ENCODE measurements at regions not wholly inside any gene's neighbourhood (a gene's known extent, or its start where the extent isn't known, plus 50 kb on each side); places are given as distances from the start of the nearest gene placed in this dataset.
"Not testable (repeated sequence)": the region's sequence is repeated elsewhere in the genome, so short reads cannot be mapped to it uniquely, and the experiment has no call there.

DNA sequence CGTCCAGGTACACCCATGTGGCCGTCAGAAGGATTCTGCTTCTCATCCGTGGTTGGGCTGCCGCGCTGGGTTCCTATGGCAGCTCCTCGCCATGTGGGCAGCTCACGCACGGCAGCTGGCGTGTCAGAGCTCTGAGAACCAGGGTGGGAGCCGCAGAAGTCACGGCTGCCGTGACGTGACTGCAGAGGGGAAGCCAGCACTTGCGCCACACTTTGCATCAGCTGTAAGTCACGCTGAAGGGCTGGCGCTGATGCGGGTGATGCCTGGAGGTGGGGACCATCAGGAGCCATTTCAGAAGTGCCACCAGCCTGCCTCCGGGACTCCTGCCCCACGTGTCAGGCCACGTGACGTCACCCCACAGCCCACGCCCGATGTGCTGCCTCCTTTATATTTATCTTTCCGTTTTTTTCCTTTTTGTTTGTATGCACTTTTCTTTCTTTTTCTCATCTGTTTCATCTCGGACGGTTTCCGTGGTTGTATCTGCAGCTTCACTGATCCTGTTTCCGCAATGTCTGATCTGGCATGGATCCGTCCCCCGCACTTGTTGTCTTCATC is 133.2 kb downstream of the IGLL1 start:
- no peaks in the 10 kb centered on the region for H3K27me3 Mint-ChIP-seq (ENCODE audit: low read depth in 3 of 3)
- H3K27ac ChIP-seq (ENCODE audit: low read depth in 1 of 2, low read length in 2 of 2) = no peak overlapping the region
- no peak for DNase-seq
- H3K36me3 ChIP-seq (replicated peaks in 1 of 2; ENCODE audit: control insufficient read depth in 1 of 2, insufficient read depth in 2 of 2, low read length in 2 of 2) = no peaks in the 10 kb centered on the region
- peaks cover 17 to 34% (median 29%) of the 10 kb centered on the region in 7 donors for H3K9me3 Mint-ChIP-seq
- H3K27me3 ChIP-seq (ENCODE audit: control insufficient read depth in 2 of 2, insufficient read depth in 2 of 2, low read length in 2 of 2) = no peaks in the 10 kb centered on the region
- no peaks in the 10 kb centered on the region for H4K20me1 ChIP-seq (ENCODE audit: insufficient read depth, low read length)
- H3K27ac Mint-ChIP-seq = no peak overlapping the region
- no peak overlapping the region for H2AFZ ChIP-seq (ENCODE audit: insufficient read depth, low read depth, low read length, poor library complexity, severe bottlenecking)
- TF ChIP-seq, protein P1, sequence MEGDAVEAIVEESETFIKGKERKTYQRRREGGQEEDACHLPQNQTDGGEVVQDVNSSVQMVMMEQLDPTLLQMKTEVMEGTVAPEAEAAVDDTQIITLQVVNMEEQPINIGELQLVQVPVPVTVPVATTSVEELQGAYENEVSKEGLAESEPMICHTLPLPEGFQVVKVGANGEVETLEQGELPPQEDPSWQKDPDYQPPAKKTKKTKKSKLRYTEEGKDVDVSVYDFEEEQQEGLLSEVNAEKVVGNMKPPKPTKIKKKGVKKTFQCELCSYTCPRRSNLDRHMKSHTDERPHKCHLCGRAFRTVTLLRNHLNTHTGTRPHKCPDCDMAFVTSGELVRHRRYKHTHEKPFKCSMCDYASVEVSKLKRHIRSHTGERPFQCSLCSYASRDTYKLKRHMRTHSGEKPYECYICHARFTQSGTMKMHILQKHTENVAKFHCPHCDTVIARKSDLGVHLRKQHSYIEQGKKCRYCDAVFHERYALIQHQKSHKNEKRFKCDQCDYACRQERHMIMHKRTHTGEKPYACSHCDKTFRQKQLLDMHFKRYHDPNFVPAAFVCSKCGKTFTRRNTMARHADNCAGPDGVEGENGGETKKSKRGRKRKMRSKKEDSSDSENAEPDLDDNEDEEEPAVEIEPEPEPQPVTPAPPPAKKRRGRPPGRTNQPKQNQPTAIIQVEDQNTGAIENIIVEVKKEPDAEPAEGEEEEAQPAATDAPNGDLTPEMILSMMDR (IDR thresholded peaks at IDR 0.05) = no peak
- H3K4me3 Mint-ChIP-seq = no peak overlapping the region
- no peak overlapping the region for H3K4me2 ChIP-seq (replicated peaks; ENCODE audit: extremely low read depth, low read length, poor library complexity, severe bottlenecking)
- WGBS (ENCODE audit: insufficient coverage) = 94% methylated on average over 23 of the region's 30 CpGs
- no peaks in the 10 kb centered on the region for H3K36me3 Mint-ChIP-seq
- no peaks in the 10 kb centered on the region for H3K4me1 ChIP-seq (ENCODE audit: control insufficient read depth in 1 of 2, insufficient read depth in 2 of 2, low read length in 2 of 2)
- H3K4me1 Mint-ChIP-seq = no peaks in the 10 kb centered on the region
- intact Hi-C loops (cut with micrococcal nuclease) = no loop called here
- H3K79me2 ChIP-seq (ENCODE audit: insufficient read depth, low read length) = no peaks in the 10 kb centered on the region
- H3K9ac ChIP-seq (ENCODE audit: insufficient read depth, low read length, poor library complexity, severe bottlenecking) = no peak overlapping the region
- no peak overlapping the region for H3K4me3 ChIP-seq (replicated peaks in 1 of 3; ENCODE audit: low read depth in 2 of 3, low read length in 3 of 3)
- H3K9me3 ChIP-seq (replicated peaks in 1 of 2; ENCODE audit: control insufficient read depth in 1 of 2, insufficient read depth in 1 of 2, low read length in 2 of 2) = peaks cover 11 to 29% of the 10 kb centered on the region in 2 donors

DNA sequence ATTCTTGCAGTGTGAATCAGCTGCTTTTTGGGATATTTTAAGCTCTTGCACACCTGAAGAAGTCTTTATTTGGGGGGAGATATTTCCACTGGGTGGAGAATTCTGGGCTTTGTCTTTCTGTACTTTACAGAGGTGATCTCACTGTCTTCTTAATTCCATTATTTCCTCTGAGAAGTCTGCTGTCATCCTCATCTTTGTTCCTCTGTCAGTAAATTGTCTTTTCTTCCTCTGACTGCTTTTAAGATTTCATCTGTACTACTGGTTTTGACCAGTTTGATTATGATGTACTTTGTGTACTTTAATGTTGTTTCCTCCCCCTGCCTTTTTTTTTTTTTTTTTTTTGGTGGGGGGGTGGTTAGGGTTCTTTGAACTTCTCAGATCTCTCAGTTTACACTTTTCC is 133.9 kb downstream of the IGLL1 start:
- intact Hi-C loops (cut with micrococcal nuclease); H3K36me3 Mint-ChIP-seq; H3K79me2 ChIP-seq (ENCODE audit: insufficient read depth, low read length); H3K27me3 Mint-ChIP-seq (ENCODE audit: low read depth in 3 of 3); H3K4me3 ChIP-seq (replicated peaks in 1 of 3; ENCODE audit: low read depth in 2 of 3, low read length in 3 of 3); H3K4me1 ChIP-seq (ENCODE audit: control insufficient read depth in 1 of 2, insufficient read depth in 2 of 2, low read length in 2 of 2); H3K27me3 ChIP-seq (ENCODE audit: control insufficient read depth in 2 of 2, insufficient read depth in 2 of 2, low read length in 2 of 2); H2AFZ ChIP-seq (ENCODE audit: insufficient read depth, low read depth, low read length, poor library complexity, severe bottlenecking); H4K20me1 ChIP-seq (ENCODE audit: insufficient read depth, low read length); H3K4me3 Mint-ChIP-seq; H3K4me1 Mint-ChIP-seq; H3K4me2 ChIP-seq (replicated peaks; ENCODE audit: extremely low read depth, low read length, poor library complexity, severe bottlenecking); H3K36me3 ChIP-seq (replicated peaks in 1 of 2; ENCODE audit: control insufficient read depth in 1 of 2, insufficient read depth in 2 of 2, low read length in 2 of 2); DNase-seq; H3K9ac ChIP-seq (ENCODE audit: insufficient read depth, low read length, poor library complexity, severe bottlenecking); H3K27ac ChIP-seq (ENCODE audit: low read depth in 1 of 2, low read length in 2 of 2); H3K27ac Mint-ChIP-seq: not testable (repeated sequence)
- peaks cover 11 to 29% of the 10 kb centered on the region in 2 donors for H3K9me3 ChIP-seq (replicated peaks in 1 of 2; ENCODE audit: control insufficient read depth in 1 of 2, insufficient read depth in 1 of 2, low read length in 2 of 2)
- peaks cover 18 to 36% (median 32%) of the 10 kb centered on the region in 7 donors for H3K9me3 Mint-ChIP-seq

DNA sequence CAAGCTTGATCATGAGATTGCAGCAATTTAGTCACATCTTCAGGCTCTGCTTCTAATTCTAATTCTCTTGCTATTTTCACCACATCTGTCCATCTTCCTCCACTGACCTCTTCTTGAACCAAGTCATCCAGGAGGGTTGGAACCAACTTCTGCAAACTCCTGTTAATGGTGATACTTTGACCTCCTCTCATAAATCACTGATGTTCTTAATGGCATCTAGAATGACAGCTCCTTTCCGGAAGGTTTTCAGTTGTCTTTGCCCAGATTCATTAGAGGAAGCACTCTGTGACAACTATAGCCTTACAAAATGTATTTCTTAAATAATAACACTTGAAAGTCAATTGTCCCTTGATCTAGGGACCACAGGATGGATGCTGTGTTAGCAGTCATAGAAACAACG is 136.2 kb downstream of the IGLL1 start:
- H3K9me3 ChIP-seq (replicated peaks in 1 of 2; ENCODE audit: control insufficient read depth in 1 of 2, insufficient read depth in 1 of 2, low read length in 2 of 2) = peaks cover 11 to 28% of the 10 kb centered on the region in 2 donors
- H3K27ac ChIP-seq (ENCODE audit: low read depth in 1 of 2, low read length in 2 of 2); H3K4me3 ChIP-seq (replicated peaks in 1 of 3; ENCODE audit: low read depth in 2 of 3, low read length in 3 of 3); H4K20me1 ChIP-seq (ENCODE audit: insufficient read depth, low read length); H3K4me2 ChIP-seq (replicated peaks; ENCODE audit: extremely low read depth, low read length, poor library complexity, severe bottlenecking); H3K36me3 ChIP-seq (replicated peaks in 1 of 2; ENCODE audit: control insufficient read depth in 1 of 2, insufficient read depth in 2 of 2, low read length in 2 of 2); H3K27ac Mint-ChIP-seq; H3K4me1 Mint-ChIP-seq; H2AFZ ChIP-seq (ENCODE audit: insufficient read depth, low read depth, low read length, poor library complexity, severe bottlenecking); intact Hi-C loops (cut with micrococcal nuclease); H3K27me3 ChIP-seq (ENCODE audit: control insufficient read depth in 2 of 2, insufficient read depth in 2 of 2, low read length in 2 of 2); H3K27me3 Mint-ChIP-seq (ENCODE audit: low read depth in 3 of 3); H3K4me1 ChIP-seq (ENCODE audit: control insufficient read depth in 1 of 2, insufficient read depth in 2 of 2, low read length in 2 of 2); H3K79me2 ChIP-seq (ENCODE audit: insufficient read depth, low read length); DNase-seq; H3K36me3 Mint-ChIP-seq; H3K4me3 Mint-ChIP-seq; H3K9ac ChIP-seq (ENCODE audit: insufficient read depth, low read length, poor library complexity, severe bottlenecking): not testable (repeated sequence)
- peaks cover 18 to 34% (median 29%) of the 10 kb centered on the region in 7 donors for H3K9me3 Mint-ChIP-seq
- WGBS (ENCODE audit: insufficient coverage) = no CpG with 5 or more reads among the region's 2 CpGs

DNA sequence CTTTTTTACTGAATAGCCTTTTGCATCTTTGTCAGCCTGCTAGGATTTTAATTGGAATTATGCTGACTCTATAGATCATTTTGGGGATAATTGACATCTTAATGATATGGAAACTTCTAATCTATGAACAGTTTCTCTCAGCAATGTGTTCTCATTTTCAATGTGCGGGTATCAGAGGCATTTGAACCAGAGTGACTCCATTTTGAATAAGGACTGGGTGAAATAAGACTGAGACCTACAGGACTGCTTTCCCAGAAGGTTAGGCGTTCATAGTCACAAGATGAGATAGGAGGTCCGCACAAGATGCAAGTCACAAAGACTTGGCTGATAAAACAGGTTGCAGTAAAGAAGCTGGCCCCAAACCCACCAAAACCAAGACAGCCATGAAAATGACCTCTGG is 140.5 kb downstream of the IGLL1 start:
- H3K36me3 ChIP-seq (replicated peaks in 1 of 2; ENCODE audit: control insufficient read depth in 1 of 2, insufficient read depth in 2 of 2, low read length in 2 of 2); H3K27ac Mint-ChIP-seq; H3K4me1 ChIP-seq (ENCODE audit: control insufficient read depth in 1 of 2, insufficient read depth in 2 of 2, low read length in 2 of 2); H3K9me3 ChIP-seq (replicated peaks in 1 of 2; ENCODE audit: control insufficient read depth in 1 of 2, insufficient read depth in 1 of 2, low read length in 2 of 2); H3K4me2 ChIP-seq (replicated peaks; ENCODE audit: extremely low read depth, low read length, poor library complexity, severe bottlenecking); H3K79me2 ChIP-seq (ENCODE audit: insufficient read depth, low read length); DNase-seq; H3K4me3 Mint-ChIP-seq; H3K36me3 Mint-ChIP-seq; H3K4me1 Mint-ChIP-seq; H3K27me3 ChIP-seq (ENCODE audit: control insufficient read depth in 2 of 2, insufficient read depth in 2 of 2, low read length in 2 of 2); H3K27ac ChIP-seq (ENCODE audit: low read depth in 1 of 2, low read length in 2 of 2); H3K4me3 ChIP-seq (replicated peaks in 1 of 3; ENCODE audit: low read depth in 2 of 3, low read length in 3 of 3); H3K9ac ChIP-seq (ENCODE audit: insufficient read depth, low read length, poor library complexity, severe bottlenecking); H2AFZ ChIP-seq (ENCODE audit: insufficient read depth, low read depth, low read length, poor library complexity, severe bottlenecking); H3K27me3 Mint-ChIP-seq (ENCODE audit: low read depth in 3 of 3); H4K20me1 ChIP-seq (ENCODE audit: insufficient read depth, low read length); intact Hi-C loops (cut with micrococcal nuclease): not testable (repeated sequence)
- no CpG with 5 or more reads among the region's 3 CpGs for WGBS (ENCODE audit: insufficient coverage)
- H3K9me3 Mint-ChIP-seq = peaks cover 0 to 10% (median 8%) of the 10 kb centered on the region in 7 donors
